ENCODE measurements at regions not wholly inside any gene's neighbourhood (a gene's known extent, or its start where the extent isn't known, plus 50 kb on each side); places are given as distances from the start of the nearest gene placed in this dataset.

DNA sequence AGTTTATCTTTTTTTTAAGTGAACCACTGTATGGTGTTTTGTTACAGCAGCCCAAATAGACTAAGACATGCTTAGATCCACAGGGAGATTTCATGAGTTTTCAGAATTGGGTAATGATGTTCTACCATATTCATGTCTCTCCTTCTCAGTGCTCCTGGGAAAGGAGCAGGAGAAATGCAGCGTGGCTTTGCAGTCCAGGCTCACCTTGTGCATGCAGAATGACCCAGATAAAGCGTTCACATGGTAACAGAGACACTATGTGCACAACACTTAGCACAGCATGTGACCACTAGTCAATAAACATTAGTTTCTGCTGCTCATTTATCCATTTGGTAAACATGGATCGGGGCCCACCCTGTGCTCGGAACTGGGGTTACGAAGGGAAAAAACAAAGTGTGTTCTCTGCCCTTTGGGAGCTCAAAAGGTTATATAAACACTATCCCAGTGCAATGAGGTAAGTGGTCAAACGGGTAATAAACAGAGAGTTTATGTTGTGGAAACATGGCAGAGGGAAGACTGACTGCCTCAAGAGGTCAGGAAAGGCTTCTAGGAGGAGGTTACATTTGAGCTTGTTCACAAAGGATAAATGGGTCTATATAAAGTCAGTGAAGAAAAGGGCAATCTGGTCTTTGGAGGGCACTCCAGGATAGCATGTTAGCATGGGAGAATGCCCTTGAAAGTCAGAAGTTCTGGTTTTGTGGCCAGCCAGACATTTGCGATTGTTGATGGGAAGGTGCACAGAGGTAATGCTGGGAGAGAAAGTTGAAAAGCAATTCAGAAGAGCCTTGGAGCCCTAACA lies 299.2 kb downstream of the TDRD15 start:
- Histone ChIP-seq H3K79me2 (ENCODE audit: insufficient read depth, low read length) (no peaks in the 10 kb centered on the region), H3K9me3 (ENCODE audit: control insufficient read depth in 1 of 2, insufficient read depth in 1 of 2, low read depth in 1 of 2, low read length in 2 of 2) (no peaks in the 10 kb centered on the region), H3K4me3 (replicated peaks in 1 of 2; ENCODE audit: low read depth in 1 of 2, low read length in 2 of 2) (no peak overlapping the region), H3K4me1 (ENCODE audit: control insufficient read depth in 1 of 2, insufficient read depth in 2 of 2, low read length in 2 of 2) (no peaks in the 10 kb centered on the region), H3K27me3 (ENCODE audit: insufficient read depth, low read length) (no peaks in the 10 kb centered on the region), H2AFZ (ENCODE audit: low read depth, low read length, poor library complexity, severe bottlenecking) (no peak overlapping the region), H3K9ac (ENCODE audit: low read length) (no peak overlapping the region), H3K36me3 (ENCODE audit: control insufficient read depth in 1 of 2, insufficient read depth in 2 of 2, low read length in 2 of 2) (no peaks in the 10 kb centered on the region), H3K27ac (ENCODE audit: low read depth, low read length) (no peak overlapping the region), H3K9me2 (ENCODE audit: insufficient read depth) (no peaks in the 10 kb centered on the region), H3K4me2 (ENCODE audit: low read length) (no peak overlapping the region), H4K20me1 (ENCODE audit: insufficient read depth) (no peaks in the 10 kb centered on the region)
- no peak for TF ChIP-seq EGR1 (IDR thresholded peaks at IDR 0.05; ENCODE audit: low read depth)
- intact Hi-C loops (cut with micrococcal nuclease) = no loop called here
- DNase-seq (ENCODE audit: low read depth, low spot score) = no peak
- ChIA-PET POLR2A (no interaction called here), RAD21 (ENCODE audit: low non-redundant PET in 1 of 2, low total read pairs in 2 of 2, uncharacterized antibody in 2 of 2, unreplicated experiment in 2 of 2) (no interaction called here), CTCF (no interaction called here)
- no peak for ATAC-seq
- BruUV-seq (replicated peaks) = no TSS peak

DNA sequence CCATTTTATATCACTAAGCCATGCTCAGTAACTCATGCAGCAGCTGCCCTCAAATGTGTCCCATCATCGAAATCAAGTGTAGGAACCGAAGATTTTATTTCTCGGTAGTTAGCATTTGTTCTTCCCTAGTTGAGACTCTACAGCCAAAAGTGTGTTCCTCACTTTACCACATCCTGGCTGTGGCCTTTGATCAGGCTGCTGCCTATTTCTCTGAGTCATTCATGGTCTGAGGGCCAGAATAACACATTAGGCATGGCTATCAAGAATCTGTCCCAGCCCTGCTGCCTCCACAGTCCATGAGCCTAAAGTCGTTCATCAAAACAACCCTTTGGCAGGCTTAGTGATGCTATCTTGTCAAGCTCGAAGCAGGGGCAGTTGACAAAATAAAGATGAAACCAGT lies 300.1 kb downstream of the TDRD15 start:
- H3K9me3 ChIP-seq (ENCODE audit: control insufficient read depth in 1 of 2, insufficient read depth in 1 of 2, low read depth in 1 of 2, low read length in 2 of 2) = no peaks in the 10 kb centered on the region
- no peaks in the 10 kb centered on the region for H3K36me3 ChIP-seq (ENCODE audit: control insufficient read depth in 1 of 2, insufficient read depth in 2 of 2, low read length in 2 of 2)
- ATAC-seq (no peak), DNase-seq (ENCODE audit: low read depth, low spot score) (no peak)
- no peak overlapping the region for H2AFZ ChIP-seq (ENCODE audit: low read depth, low read length, poor library complexity, severe bottlenecking)
- RAD21 ChIA-PET (ENCODE audit: low non-redundant PET in 1 of 2, low total read pairs in 2 of 2, uncharacterized antibody in 2 of 2, unreplicated experiment in 2 of 2) = no interaction called here
- POLR2A ChIA-PET = no interaction called here
- intact Hi-C loops (cut with micrococcal nuclease) = no loop called here
- no peak overlapping the region for H3K9ac ChIP-seq (ENCODE audit: low read length)
- H4K20me1 ChIP-seq (ENCODE audit: insufficient read depth) = no peaks in the 10 kb centered on the region
- no peak overlapping the region for H3K4me2 ChIP-seq (ENCODE audit: low read length)
- no peaks in the 10 kb centered on the region for H3K79me2 ChIP-seq (ENCODE audit: insufficient read depth, low read length)
- CTCF ChIA-PET = no interaction called here
- no peaks in the 10 kb centered on the region for H3K27me3 ChIP-seq (ENCODE audit: insufficient read depth, low read length)
- H3K9me2 ChIP-seq (ENCODE audit: insufficient read depth) = no peaks in the 10 kb centered on the region
- H3K4me3 ChIP-seq (replicated peaks in 1 of 2; ENCODE audit: low read depth in 1 of 2, low read length in 2 of 2) = no peak overlapping the region
- H3K27ac ChIP-seq (ENCODE audit: low read depth, low read length) = no peak overlapping the region
- BruUV-seq (replicated peaks) = no TSS peak
- no peaks in the 10 kb centered on the region for H3K4me1 ChIP-seq (ENCODE audit: control insufficient read depth in 1 of 2, insufficient read depth in 2 of 2, low read length in 2 of 2)
- TF ChIP-seq, protein P1, sequence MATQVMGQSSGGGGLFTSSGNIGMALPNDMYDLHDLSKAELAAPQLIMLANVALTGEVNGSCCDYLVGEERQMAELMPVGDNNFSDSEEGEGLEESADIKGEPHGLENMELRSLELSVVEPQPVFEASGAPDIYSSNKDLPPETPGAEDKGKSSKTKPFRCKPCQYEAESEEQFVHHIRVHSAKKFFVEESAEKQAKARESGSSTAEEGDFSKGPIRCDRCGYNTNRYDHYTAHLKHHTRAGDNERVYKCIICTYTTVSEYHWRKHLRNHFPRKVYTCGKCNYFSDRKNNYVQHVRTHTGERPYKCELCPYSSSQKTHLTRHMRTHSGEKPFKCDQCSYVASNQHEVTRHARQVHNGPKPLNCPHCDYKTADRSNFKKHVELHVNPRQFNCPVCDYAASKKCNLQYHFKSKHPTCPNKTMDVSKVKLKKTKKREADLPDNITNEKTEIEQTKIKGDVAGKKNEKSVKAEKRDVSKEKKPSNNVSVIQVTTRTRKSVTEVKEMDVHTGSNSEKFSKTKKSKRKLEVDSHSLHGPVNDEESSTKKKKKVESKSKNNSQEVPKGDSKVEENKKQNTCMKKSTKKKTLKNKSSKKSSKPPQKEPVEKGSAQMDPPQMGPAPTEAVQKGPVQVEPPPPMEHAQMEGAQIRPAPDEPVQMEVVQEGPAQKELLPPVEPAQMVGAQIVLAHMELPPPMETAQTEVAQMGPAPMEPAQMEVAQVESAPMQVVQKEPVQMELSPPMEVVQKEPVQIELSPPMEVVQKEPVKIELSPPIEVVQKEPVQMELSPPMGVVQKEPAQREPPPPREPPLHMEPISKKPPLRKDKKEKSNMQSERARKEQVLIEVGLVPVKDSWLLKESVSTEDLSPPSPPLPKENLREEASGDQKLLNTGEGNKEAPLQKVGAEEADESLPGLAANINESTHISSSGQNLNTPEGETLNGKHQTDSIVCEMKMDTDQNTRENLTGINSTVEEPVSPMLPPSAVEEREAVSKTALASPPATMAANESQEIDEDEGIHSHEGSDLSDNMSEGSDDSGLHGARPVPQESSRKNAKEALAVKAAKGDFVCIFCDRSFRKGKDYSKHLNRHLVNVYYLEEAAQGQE (IDR thresholded peaks at IDR 0.05; ENCODE audit: low read depth) = no peak
- TF ChIP-seq CBX3 (IDR thresholded peaks at IDR 0.05; ENCODE audit: low read depth) (no peak), ZFX (IDR thresholded peaks at IDR 0.05) (no peak), RAD21 (IDR thresholded peaks at IDR 0.05; ENCODE audit: low read depth) (no peak), SIN3A (IDR thresholded peaks at IDR 0.05; ENCODE audit: low read depth) (no peak), SRF (IDR thresholded peaks at IDR 0.05; ENCODE audit: low read depth) (no peak), SP1 (IDR thresholded peaks at IDR 0.05; ENCODE audit: low read depth) (no peak), EZH2 (IDR thresholded peaks at IDR 0.05) (no peak)
- TF ChIP-seq, protein P2, sequence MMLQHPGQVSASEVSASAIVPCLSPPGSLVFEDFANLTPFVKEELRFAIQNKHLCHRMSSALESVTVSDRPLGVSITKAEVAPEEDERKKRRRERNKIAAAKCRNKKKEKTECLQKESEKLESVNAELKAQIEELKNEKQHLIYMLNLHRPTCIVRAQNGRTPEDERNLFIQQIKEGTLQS (IDR thresholded peaks at IDR 0.05) = no peak
- TF ChIP-seq, protein P3, sequence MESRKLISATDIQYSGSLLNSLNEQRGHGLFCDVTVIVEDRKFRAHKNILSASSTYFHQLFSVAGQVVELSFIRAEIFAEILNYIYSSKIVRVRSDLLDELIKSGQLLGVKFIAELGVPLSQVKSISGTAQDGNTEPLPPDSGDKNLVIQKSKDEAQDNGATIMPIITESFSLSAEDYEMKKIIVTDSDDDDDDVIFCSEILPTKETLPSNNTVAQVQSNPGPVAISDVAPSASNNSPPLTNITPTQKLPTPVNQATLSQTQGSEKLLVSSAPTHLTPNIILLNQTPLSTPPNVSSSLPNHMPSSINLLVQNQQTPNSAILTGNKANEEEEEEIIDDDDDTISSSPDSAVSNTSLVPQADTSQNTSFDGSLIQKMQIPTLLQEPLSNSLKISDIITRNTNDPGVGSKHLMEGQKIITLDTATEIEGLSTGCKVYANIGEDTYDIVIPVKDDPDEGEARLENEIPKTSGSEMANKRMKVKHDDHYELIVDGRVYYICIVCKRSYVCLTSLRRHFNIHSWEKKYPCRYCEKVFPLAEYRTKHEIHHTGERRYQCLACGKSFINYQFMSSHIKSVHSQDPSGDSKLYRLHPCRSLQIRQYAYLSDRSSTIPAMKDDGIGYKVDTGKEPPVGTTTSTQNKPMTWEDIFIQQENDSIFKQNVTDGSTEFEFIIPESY (IDR thresholded peaks at IDR 0.05; ENCODE audit: extremely low read depth, insufficient replicate concordance, low read length) = no peak
- TF ChIP-seq, protein P4, sequence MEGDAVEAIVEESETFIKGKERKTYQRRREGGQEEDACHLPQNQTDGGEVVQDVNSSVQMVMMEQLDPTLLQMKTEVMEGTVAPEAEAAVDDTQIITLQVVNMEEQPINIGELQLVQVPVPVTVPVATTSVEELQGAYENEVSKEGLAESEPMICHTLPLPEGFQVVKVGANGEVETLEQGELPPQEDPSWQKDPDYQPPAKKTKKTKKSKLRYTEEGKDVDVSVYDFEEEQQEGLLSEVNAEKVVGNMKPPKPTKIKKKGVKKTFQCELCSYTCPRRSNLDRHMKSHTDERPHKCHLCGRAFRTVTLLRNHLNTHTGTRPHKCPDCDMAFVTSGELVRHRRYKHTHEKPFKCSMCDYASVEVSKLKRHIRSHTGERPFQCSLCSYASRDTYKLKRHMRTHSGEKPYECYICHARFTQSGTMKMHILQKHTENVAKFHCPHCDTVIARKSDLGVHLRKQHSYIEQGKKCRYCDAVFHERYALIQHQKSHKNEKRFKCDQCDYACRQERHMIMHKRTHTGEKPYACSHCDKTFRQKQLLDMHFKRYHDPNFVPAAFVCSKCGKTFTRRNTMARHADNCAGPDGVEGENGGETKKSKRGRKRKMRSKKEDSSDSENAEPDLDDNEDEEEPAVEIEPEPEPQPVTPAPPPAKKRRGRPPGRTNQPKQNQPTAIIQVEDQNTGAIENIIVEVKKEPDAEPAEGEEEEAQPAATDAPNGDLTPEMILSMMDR (IDR thresholded peaks at IDR 0.05 in 2 of 3, conservative IDR thresholded peaks at IDR 0.05 in 1 of 3; ENCODE audit: borderline replicate concordance in 1 of 3, insufficient read depth in 1 of 3, low read depth in 2 of 3, low read length in 2 of 3) = no peak
